WERI-Rb-1 (cell line): ENCODE measurements at regions not wholly inside any gene's neighbourhood (a gene's known extent, or its start where the extent isn't known, plus 50 kb on each side); places are given as distances from the start of the nearest gene placed in this dataset.

Source experiments
- DNase-seq: peaks from one replicate; pipeline ENCODE4 v3.0.0-alpha.2; 2020
- H3K27ac ChIP-seq: fragments of 250-450 bp; sonication (Bioruptor Pico); 2 replicates; pipeline ENCODE4 v1.5.1; 2020; ENCODE audit warnings: mild to moderate bottlenecking, moderate library complexity
- H3K27me3 ChIP-seq: fragments of 250-450 bp; sonication (Bioruptor Pico); 2 replicates; pipeline ENCODE4 v1.5.1; 2021; ENCODE audit warnings: mild to moderate bottlenecking, low read depth, moderate library complexity; ENCODE audit not compliant: insufficient read depth, severe bottlenecking
- H3K36me3 ChIP-seq: fragments of 250-450 bp; sonication (Bioruptor Pico); 2 replicates; pipeline ENCODE4 v1.5.1; 2020; ENCODE audit warnings: mild to moderate bottlenecking, moderate library complexity
- H3K4me3 ChIP-seq: 2 replicates; pipeline ENCODE4 v1.5.1; 2011; ENCODE audit warnings: low read depth, mild to moderate bottlenecking, control low read depth, low read length
- H3K9me3 ChIP-seq: fragments of 250-450 bp; sonication (Bioruptor Pico); 2 replicates; pipeline ENCODE4 v1.5.1; 2021; ENCODE audit warnings: mild to moderate bottlenecking, moderate library complexity; ENCODE audit not compliant: severe bottlenecking
- TF ChIP-seq, protein P1 (sequence below): IDR thresholded peaks from 2 replicates; pipeline ENCODE4 v1.5.1; 2011; ENCODE audit warnings: low read depth, mild to moderate bottlenecking, control low read depth, inconsistent platforms, low read length

DNA sequence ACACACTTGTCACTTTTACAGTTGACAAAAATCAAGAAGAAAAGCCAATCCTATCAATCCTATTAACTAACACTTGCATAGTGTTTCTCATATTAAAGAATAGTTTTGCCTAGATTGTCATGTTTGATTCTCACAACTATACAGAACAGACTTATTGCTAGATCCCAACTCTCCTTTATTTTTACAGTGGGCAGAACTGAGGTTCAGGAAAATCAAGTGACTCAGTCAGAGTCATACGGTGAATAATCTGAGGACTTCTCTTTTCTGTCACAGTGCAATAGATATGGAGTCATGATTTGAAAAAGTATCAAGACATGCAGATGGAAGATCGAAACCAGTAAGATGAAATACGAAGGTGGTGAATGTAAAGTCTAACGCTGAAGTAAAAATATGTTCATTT lies 195.1 kb upstream of the CITED2 start:
- TF ChIP-seq, protein P1, sequence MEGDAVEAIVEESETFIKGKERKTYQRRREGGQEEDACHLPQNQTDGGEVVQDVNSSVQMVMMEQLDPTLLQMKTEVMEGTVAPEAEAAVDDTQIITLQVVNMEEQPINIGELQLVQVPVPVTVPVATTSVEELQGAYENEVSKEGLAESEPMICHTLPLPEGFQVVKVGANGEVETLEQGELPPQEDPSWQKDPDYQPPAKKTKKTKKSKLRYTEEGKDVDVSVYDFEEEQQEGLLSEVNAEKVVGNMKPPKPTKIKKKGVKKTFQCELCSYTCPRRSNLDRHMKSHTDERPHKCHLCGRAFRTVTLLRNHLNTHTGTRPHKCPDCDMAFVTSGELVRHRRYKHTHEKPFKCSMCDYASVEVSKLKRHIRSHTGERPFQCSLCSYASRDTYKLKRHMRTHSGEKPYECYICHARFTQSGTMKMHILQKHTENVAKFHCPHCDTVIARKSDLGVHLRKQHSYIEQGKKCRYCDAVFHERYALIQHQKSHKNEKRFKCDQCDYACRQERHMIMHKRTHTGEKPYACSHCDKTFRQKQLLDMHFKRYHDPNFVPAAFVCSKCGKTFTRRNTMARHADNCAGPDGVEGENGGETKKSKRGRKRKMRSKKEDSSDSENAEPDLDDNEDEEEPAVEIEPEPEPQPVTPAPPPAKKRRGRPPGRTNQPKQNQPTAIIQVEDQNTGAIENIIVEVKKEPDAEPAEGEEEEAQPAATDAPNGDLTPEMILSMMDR = no peak
- Histone ChIP-seq H3K9me3 (no peaks in the 10 kb centered on the region), H3K27me3 (no peaks in the 10 kb centered on the region), H3K36me3 (no peaks in the 10 kb centered on the region), H3K4me3 (no peak overlapping the region), H3K27ac (no peak overlapping the region)
- no peak for DNase-seq

DNA sequence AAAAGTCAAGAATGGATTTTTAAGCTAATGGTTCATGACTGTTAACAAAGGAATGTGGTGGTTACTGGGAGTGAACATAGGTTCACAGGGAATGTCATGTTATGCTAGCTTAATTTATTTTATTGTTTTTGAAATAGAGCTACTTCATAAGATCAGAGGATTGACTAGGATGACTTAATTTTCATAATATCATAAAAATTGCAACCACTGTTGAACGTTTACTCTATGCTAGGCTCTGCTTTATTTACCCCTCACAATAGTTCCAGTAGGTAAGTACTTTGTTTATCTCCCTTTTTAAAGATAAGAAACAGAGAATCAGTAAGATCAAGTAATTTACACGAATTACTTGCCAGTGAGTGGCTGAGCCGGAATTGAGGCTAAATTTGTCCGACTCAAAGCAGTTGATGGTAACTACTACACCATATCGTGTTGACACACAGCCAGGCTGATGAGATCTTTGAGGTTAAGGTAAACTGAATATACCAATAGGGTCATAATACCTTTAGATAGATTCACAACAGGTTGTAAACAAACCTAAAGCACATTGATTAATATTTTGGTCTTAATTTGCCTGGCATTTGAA lies 194.6 kb upstream of the CITED2 start:
- Histone ChIP-seq H3K9me3 (no peaks in the 10 kb centered on the region), H3K27me3 (no peaks in the 10 kb centered on the region), H3K36me3 (no peaks in the 10 kb centered on the region), H3K27ac (no peak overlapping the region), H3K4me3 (no peak overlapping the region)
- TF ChIP-seq, protein P1 = no peak
- DNase-seq = no peak

DNA sequence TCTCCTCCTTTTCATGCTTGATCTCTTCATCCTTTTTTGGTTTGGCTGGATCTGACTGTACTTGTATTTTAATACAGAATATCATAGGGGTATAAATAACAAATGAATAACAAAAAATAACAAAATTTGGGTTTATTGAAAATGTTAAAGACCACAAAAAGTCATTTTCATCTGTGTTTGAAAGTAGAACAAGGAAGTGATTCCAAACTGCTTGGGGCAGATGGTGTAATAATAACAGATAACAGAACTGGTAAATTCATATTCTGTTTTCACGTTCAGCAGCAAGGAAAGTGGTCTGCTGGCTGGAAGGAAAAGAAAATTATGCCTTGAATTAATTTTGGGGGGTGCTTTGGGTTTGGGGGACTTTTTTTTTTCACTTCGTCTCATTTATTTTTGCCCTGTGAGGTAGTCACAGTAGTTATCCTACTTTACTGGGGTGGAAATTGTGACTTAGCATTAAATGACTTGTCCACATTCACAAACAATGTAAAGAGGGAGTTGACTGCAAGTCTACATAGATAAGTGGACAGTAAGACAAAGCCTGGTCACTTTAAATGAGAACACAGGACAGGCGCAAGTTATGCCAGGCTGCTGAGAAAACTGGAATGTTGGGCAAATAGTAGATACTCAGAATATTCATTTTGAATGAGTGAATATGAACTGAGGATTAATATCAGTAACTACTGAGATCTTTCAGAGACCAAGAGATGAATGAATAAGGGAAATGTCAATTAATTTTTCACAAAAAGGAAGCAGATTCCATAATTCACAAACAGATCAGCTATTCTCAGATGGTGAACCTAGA lies 193.9 kb upstream of the CITED2 start:
- Histone ChIP-seq H3K4me3 (no peak overlapping the region), H3K36me3 (no peaks in the 10 kb centered on the region), H3K27ac (no peak overlapping the region), H3K27me3 (no peaks in the 10 kb centered on the region), H3K9me3 (no peaks in the 10 kb centered on the region)
- TF ChIP-seq, protein P1 = no peak
- no peak for DNase-seq

DNA sequence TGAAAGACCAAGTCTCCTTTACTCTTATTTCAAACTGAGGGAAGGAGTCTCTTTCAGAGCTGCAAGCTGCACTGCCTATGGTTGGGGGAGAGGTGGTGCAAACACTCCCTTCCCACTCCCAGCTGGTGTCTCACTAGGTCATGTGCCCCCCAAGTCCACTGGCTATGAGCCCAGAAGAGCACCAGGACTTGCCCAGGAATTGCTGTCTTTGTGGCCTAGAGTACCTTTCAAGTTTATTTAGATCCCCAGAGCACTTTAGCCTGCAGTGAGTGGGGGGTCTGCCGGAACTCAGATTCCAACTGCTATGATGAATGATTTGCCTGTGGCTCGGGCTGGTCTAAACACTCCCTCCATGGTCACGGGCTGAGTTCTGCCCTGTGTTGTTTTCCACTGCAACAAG lies 192.6 kb upstream of the CITED2 start:
- H3K27me3 ChIP-seq = no peaks in the 10 kb centered on the region
- no peak overlapping the region for H3K4me3 ChIP-seq
- no peak overlapping the region for H3K27ac ChIP-seq
- TF ChIP-seq, protein P1 = no peak
- no peaks in the 10 kb centered on the region for H3K36me3 ChIP-seq
- no peak for DNase-seq
- no peaks in the 10 kb centered on the region for H3K9me3 ChIP-seq

DNA sequence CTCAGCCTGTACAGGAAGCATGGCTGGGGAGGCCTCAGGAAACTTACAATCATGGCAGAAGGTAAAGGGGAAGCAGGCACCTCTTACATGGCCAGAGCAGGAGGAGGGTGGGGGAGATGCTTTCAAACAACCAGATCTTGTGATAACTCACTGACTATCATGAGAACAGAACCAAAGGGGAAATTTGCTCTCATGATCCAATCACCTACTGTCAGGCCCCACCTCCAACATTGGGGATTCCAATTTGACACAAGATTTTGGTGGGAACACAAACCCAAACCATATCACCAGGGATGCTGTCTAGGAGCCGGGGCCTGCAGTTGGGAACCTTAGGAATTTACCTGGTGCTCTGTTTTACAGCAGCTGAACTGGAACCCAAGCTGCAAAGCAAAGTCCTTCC lies 191.1 kb upstream of the CITED2 start:
- no peak for DNase-seq
- Histone ChIP-seq H3K4me3 (no peak overlapping the region), H3K27me3 (no peaks in the 10 kb centered on the region), H3K9me3 (no peaks in the 10 kb centered on the region), H3K27ac (no peak overlapping the region), H3K36me3 (no peaks in the 10 kb centered on the region)
- TF ChIP-seq, protein P1 = no peak
